Adrenal gland (tissue), 9 donors: ENCODE measurements at regions not wholly inside any gene's neighbourhood (a gene's known extent, or its start where the extent isn't known, plus 50 kb on each side); places are given as distances from the start of the nearest gene placed in this dataset.

Source experiments
- DNase-seq, 7 donors: peaks; one replicate each; pipeline ENCODE4 v3.0.0-alpha.2; 2019 to 2020
- H3K27ac ChIP-seq, 5 donors: fragments of 200-600 bp; sonication (generic) in 4 of 5; 1 replicate in 3 of 5; 2 replicates in 2 of 5; pipeline versions ENCODE4 v1.5.1 to v1.8.0; 2016 to 2020; ENCODE audit warnings: mild to moderate bottlenecking in 1 of 5
- H3K27me3 ChIP-seq: fragments of 200-600 bp; 2 replicates; pipeline ENCODE4 v1.8.0; 2021
- H3K36me3 ChIP-seq, 2 donors: fragments of 200-600 bp; replicated peaks in 1 of 2; 1 replicate in 1 of 2; 2 replicates in 1 of 2; pipeline versions ENCODE4 v1.5.1 to v1.8.0; 2018 to 2022
- H3K4me1 ChIP-seq, 2 donors: fragments of 200-600 bp; replicated peaks in 1 of 2; 1 replicate in 1 of 2; 2 replicates in 1 of 2; pipeline versions ENCODE4 v1.5.1 to v1.8.0; 2018 to 2021
- H3K4me3 ChIP-seq, 4 donors: fragments of 200-600 bp; sonication (generic) in 3 of 4; one replicate each; pipeline ENCODE4 v1.5.1; 2016 to 2018
- H3K9me3 ChIP-seq, 3 donors: fragments of 200-600 bp; sonication (generic) in 1 of 3; replicated peaks in 1 of 3; 1 replicate in 2 of 3; 2 replicates in 1 of 3; pipeline versions ENCODE4 v1.5.1 to v1.8.0; 2016 to 2021
- POLR2A ChIP-seq, 2 donors: fragments of 450-650 bp; IDR thresholded peaks; one replicate each; pipeline ENCODE4 v1.6.1; 2017; ENCODE audit warnings: antibody characterized with exemption in 2 of 2, mild to moderate bottlenecking in 2 of 2, moderate library complexity in 1 of 2
- WGBS, 4 donors: extraction: QIAGEN DNeasy Blood & Tissue Kit in 2 of 4; methylation state at CpG; one replicate each; pipeline versions ENCODE4 v1.1.5 to v1.1.7; 2013 to 2017; 5-methylcytosine and 5-hydroxymethylcytosine counted together
- intact Hi-C, 2 donors: fragments of 100-400 bp; cut with DNase I; formaldehyde crosslinking; loops; one replicate each; pipeline versions ENCODE4 v1.14.1 to v1.15.0; 2022 to 2023
- TF ChIP-seq, protein P1 (sequence below), 6 experiments: fragments of 450-650 bp in 4 of 6; fragments of 200-600 bp in 2 of 6; sonication (generic) in 1 of 6; IDR thresholded peaks; 1 replicate in 5 of 6; 2 replicates in 1 of 6; pipeline versions ENCODE4 v1.5.1 to v1.8.0; 2016 to 2021; ENCODE audit warnings: antibody characterized with exemption in 6 of 6, mild to moderate bottlenecking in 2 of 6, moderate library complexity in 1 of 6
- donor health status: healthy with polysubstance abuse.
- donor health status: Bipolar disorder and iron deficiency.
- donor health status: DM: yes; HTN: yes; CAD: no.
- donor health status: DM: no; HTN: no; CAD: no.
- donor health status: DM: no; HTN: no; CAD: no.

- no peak overlapping the region for H3K27ac ChIP-seq
- TF ChIP-seq, protein P1, sequence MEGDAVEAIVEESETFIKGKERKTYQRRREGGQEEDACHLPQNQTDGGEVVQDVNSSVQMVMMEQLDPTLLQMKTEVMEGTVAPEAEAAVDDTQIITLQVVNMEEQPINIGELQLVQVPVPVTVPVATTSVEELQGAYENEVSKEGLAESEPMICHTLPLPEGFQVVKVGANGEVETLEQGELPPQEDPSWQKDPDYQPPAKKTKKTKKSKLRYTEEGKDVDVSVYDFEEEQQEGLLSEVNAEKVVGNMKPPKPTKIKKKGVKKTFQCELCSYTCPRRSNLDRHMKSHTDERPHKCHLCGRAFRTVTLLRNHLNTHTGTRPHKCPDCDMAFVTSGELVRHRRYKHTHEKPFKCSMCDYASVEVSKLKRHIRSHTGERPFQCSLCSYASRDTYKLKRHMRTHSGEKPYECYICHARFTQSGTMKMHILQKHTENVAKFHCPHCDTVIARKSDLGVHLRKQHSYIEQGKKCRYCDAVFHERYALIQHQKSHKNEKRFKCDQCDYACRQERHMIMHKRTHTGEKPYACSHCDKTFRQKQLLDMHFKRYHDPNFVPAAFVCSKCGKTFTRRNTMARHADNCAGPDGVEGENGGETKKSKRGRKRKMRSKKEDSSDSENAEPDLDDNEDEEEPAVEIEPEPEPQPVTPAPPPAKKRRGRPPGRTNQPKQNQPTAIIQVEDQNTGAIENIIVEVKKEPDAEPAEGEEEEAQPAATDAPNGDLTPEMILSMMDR (IDR thresholded peaks at IDR 0.05): no peak
- no peaks in the 10 kb centered on the region for H3K4me1 ChIP-seq
- H3K4me3 ChIP-seq: no peak overlapping the region
- no peak for DNase-seq
- H3K27me3 ChIP-seq: no peaks in the 10 kb centered on the region
- no peaks in the 10 kb centered on the region for H3K9me3 ChIP-seq
- intact Hi-C loops: no loop called here
- H3K36me3 ChIP-seq: no peaks in the 10 kb centered on the region
- 74 to 84% (median 79%) methylated on average over 2 of the region's 2 CpGs for WGBS, 4 donors
These were observed 497.9 kb upstream of the PCDH10 start for GRCh38 chr4:132651196-132651595.

DNA sequence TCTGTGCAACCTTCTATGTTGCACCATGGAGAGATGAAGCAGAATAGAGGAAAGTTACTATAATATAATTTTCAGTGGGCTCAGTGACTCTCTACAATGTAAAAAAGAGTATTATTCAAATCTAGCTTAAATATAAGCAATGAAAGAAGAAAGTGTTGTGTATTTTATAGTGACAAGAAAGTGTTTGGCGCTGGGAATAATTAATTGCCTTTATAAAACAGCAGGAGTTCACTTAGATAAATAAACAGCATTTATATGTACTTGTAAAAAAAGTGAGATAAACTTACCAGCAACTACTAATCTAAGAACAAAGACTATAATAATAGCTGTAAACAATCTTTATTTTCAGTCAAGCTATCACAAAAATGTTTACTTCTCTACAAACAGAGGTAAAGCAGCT is 488.9 kb upstream of the PCDH10 start:
- Histone ChIP-seq H3K27me3 (no peaks in the 10 kb centered on the region), H3K4me3 (no peak overlapping the region), H3K36me3 (no peaks in the 10 kb centered on the region), H3K4me1 (no peaks in the 10 kb centered on the region), H3K9me3 (no peaks in the 10 kb centered on the region), H3K27ac (no peak overlapping the region)
- WGBS, 4 donors: 58 to 75% (median 65%) methylated on average over 1 of the region's 1 CpG
- intact Hi-C loops: no loop called here
- no peak for TF ChIP-seq POLR2A (IDR thresholded peaks at IDR 0.05)
- TF ChIP-seq, protein P1 (IDR thresholded peaks at IDR 0.05): no peak
- no peak for DNase-seq

DNA sequence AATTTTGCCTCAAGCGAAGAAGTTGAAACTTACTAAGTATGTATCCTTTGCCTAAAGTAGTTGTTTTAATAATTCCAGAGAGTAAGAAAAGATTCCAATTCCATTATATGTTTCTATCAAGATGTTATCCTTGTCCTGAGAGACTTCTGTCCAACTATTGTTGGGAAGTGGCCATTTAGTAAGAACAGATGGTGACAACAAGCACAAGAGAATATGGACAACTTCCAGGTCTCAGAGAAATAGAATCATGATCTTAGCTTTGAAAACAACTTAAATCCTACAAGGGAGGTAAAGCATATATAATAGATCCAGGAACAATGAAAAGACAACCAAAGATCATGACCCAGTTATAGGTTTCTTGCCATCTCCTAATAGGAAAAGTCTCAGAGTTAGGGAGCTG is 486.6 kb upstream of the PCDH10 start:
- 88 to 97% (median 94%) methylated on average over 1 of the region's 1 CpG for WGBS, 4 donors

DNA sequence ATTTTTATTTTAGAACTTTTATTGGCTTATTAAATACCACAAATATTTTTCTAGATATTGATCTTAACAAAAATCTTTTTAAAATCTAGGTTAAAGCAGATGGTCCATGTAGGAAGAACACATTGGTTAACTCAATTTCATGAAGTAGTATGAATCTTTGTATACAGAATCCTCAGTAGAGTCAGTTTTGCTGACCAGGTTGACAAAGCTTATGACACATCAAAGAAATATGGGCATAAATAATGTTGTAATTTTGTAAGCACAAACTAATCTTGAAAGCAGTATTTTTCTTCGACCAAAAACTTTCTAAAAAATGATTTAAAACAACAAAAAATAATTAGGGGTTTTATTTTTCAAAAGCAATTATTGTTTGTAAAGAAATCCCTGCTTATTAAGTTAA is 479.3 kb upstream of the PCDH10 start:
- DNase-seq: no peak
- no peak overlapping the region for H3K4me3 ChIP-seq
- H3K27me3 ChIP-seq: no peaks in the 10 kb centered on the region
- H3K27ac ChIP-seq: no peak overlapping the region
- no peaks in the 10 kb centered on the region for H3K4me1 ChIP-seq
- H3K36me3 ChIP-seq: no peaks in the 10 kb centered on the region
- intact Hi-C loops: no loop called here
- WGBS, 4 donors: 0 to 38% (median 1%) methylated on average over 1 of the region's 1 CpG
- no peak for TF ChIP-seq POLR2A (IDR thresholded peaks at IDR 0.05)
- TF ChIP-seq, protein P1 (IDR thresholded peaks at IDR 0.05): no peak
- H3K9me3 ChIP-seq: no peaks in the 10 kb centered on the region

More for the DNA sequence above, 486.6 kb upstream of the PCDH10 start:
- no peaks in the 10 kb centered on the region for H3K36me3 ChIP-seq
- no peaks in the 10 kb centered on the region for H3K4me1 ChIP-seq
- no peak for DNase-seq
- TF ChIP-seq, protein P1 (IDR thresholded peaks at IDR 0.05): no peak
- TF ChIP-seq POLR2A (IDR thresholded peaks at IDR 0.05): no peak
- H3K27me3 ChIP-seq: no peaks in the 10 kb centered on the region
- no peak overlapping the region for H3K27ac ChIP-seq
- no peaks in the 10 kb centered on the region for H3K9me3 ChIP-seq
- intact Hi-C loops: no loop called here
- no peak overlapping the region for H3K4me3 ChIP-seq
